HS-27A (cell line): ENCODE measurements at regions not wholly inside any gene's neighbourhood (a gene's known extent, or its start where the extent isn't known, plus 50 kb on each side); places are given as distances from the start of the nearest gene placed in this dataset.

Source experiments
- DNase-seq: peaks from one replicate; pipeline ENCODE4 v3.0.0-alpha.2; 2012; ENCODE audit warnings: low read depth, missing footprints

- DNase-seq = no peak
Measured at GRCh38 chr9:16025627-16026026, 472.8 kb downstream of the CCDC171 start.

GRCh38 chr9:16026886-16027285, 474.0 kb downstream of the CCDC171 start:
- no peak for DNase-seq

- no peak for DNase-seq
Measured at GRCh38 chr9:16028548-16028947, 475.7 kb downstream of the CCDC171 start.

- no peak for DNase-seq
Measured at GRCh38 chr9:16029046-16029615, 476.3 kb downstream of the CCDC171 start.

- no peak for DNase-seq
Measured at GRCh38 chr9:16029796-16030363, 477.0 kb downstream of the CCDC171 start.

DNA sequence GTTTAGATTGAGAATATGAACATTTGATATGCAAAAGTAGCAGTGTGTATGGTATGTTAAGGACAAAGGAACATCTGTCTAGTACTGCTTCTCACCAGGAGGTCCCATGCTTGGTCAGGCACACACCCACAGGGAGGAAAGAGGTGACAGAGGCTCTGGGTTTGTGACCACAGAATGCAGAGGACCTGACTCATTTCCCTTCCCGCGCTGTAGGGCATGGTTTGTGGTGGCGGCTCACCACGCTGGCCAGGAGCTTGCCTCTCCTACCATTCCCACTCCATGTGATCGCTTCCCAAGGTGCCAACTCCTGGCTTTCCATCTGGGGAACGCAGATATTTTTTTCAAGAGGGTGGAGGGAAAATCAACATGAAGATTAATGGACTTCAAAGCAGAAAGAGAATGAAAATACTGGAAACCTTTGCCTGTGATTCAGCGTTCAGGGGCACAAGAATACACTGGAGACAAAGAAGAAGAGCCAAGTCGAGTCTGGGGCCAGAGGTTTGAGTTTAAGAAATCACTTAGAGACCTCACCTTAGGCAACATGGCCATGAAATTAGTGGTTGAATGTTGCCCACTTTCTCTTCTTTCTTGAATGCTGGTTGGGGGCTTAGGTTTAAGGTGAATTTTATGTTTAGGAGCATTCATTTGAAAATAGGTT, 477.8 kb downstream of the CCDC171 start:
- DNase-seq = peak; percentile 83

DNA sequence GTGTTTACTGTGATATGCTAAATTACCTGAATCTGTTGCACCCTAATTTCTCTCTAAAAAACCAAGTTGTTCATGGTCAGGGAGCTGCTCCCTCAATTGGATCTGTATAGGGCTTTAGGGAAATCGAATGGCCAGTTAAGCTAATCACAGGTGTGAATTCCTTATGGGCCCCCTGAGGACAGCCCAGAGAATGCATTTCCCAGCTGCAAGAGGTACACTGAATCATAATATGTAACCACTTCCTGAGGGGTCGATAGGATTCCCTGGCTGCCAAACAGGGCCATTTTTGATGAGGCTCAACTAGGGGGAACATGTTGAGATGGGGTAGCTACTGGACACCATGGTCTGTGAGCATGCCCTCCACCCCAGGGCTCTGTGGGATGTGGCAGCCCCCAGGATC, 478.6 kb downstream of the CCDC171 start:
- no peak for DNase-seq

- peak; percentile 68 for DNase-seq
Measured at GRCh38 chr9:16031971-16032370, 479.1 kb downstream of the CCDC171 start.

DNA sequence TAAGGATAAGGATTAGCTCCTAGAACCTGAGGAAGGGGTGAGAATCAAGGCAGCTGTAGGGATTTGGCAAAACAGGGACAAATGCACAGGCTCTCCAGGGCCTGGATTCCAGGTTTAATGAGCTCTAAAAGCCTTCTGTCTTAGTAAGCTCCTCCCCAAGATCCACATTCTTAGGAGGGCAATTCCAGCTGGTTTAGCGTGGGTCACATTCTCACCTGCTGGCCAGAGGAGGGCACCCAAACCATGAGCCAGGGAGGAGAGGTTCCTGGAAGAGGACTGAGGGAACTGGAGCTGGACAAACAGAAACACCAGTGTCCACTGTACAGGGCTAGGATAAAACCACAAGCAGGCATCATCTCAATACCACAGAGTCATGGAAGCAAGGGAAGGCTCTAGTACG, 480.0 kb downstream of the CCDC171 start:
- DNase-seq = no peak

- DNase-seq = no peak
Measured at GRCh38 chr9:16033253-16033652, 480.4 kb downstream of the CCDC171 start.

GRCh38 chr9:16033921-16034691, 481.3 kb downstream of the CCDC171 start:
- no peak for DNase-seq

- DNase-seq = no peak
Measured at GRCh38 chr9:16039218-16039987, 486.6 kb downstream of the CCDC171 start.

GRCh38 chr9:16039988-16040761, 487.3 kb downstream of the CCDC171 start:
- no peak for DNase-seq

- DNase-seq = no peak
Measured at GRCh38 chr9:16043756-16044578, 491.1 kb downstream of the CCDC171 start.

- DNase-seq = no peak
Measured at GRCh38 chr9:16044579-16044881, 491.7 kb downstream of the CCDC171 start.

DNA sequence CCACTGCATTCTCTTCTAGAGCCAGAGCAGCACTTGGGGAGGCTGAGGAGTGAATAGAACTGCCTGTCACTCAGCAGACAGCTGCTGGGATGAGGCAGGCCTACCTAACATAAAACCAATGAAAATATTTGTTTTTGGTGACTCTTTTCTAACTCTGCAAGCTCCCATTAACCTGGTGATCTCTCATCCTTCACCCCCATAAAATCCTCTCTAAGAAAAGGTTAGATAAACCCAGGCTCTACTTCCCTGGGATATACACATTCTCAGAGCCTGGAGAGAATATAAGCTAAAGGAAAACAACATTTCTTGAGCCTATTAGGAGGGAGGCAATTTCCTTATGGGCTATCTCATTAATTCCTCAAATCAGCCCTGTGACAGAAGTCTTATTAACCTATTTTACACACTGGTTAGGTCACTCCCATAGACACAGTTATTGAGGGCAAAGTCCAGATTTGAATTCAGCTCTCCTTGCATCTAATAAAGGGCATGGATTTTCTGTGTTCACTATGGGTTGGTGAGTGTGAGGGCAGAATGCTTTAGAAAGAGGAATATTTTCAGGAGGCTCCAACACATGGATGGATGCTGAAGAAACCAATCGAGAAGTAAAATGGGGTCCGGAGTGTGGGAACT, 492.9 kb downstream of the CCDC171 start:
- DNase-seq = no peak

DNA sequence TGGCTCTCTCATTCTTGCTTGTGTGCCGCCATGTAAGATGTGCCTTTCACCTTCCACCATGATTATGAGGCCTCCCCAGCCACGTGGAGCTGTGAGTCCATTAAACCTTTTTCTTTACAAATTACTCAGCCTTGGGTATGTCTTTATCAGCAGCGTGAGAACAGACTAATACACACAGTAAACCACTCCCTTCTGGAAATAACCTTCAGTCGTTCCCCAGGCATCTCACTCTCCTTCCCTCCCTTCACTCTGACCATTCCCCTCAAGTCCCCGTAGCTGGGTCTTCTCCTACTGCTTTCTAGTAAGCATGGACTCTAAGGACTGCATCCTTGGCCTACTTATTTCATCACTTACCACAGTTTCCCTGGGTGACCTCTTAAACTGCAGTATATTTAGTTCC, 493.9 kb downstream of the CCDC171 start:
- DNase-seq = no peak

DNA sequence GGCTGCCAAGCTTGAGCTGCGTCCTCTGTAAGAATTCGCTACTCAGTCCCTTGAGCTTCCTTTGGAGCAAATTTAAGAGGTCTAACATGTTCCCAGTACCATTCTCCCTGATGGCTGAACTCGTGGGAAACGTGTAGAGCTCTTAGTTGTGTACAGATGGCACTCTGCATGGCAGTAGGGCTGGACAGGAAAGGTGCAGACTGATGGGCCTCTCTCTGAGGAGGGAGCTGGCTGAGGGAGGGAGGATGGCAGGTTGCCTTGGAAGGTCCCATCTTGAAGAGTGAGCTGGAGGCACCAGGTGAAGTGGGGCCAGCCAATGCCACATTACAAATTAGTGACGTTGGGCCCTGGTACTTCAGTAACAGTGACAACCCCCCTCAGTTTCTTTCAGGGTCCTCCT, 495.3 kb downstream of the CCDC171 start:
- DNase-seq = no peak

DNA sequence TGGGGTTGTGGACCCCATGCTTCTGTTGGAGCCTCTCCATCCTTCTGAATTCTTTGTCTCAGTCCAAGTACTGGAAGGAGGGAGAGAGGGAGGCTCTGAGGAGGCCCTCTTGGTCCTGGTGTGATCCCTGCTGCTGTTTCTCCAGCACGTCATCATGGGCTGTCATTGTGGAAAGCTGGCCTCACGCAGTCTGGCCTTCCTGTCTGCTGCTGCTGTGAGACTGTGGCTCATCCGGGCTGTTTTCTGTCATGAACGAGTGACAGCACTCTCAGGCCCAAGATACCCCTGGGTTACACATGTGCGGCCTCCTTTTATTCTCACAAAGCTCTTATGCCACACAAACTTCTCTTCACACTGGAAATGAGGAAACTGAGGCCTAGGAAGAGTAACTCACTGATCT, 499.3 kb downstream of the CCDC171 start:
- DNase-seq = no peak
